ENCODE measurements at regions not wholly inside any gene's neighbourhood (a gene's known extent, or its start where the extent isn't known, plus 50 kb on each side); places are given as distances from the start of the nearest gene placed in this dataset.

- H3K36me3 ChIP-seq (ENCODE audit: control insufficient read depth in 4 of 4, insufficient read depth in 4 of 4, low read length in 4 of 4): no peaks in the 10 kb centered on the region
- no peak overlapping the region for H3K9ac ChIP-seq (ENCODE audit: insufficient read depth in 1 of 2, low read length in 2 of 2)
- no peaks in the 10 kb centered on the region for H3K9me3 ChIP-seq (ENCODE audit: control insufficient read depth in 4 of 4, insufficient read depth in 3 of 4, low read length in 3 of 4)
- H3K4me1 ChIP-seq (ENCODE audit: control insufficient read depth in 5 of 5, insufficient read depth in 5 of 5, low read length in 5 of 5): peaks cover 0 to 34% (median 11%) of the 10 kb centered on the region in 5 donors
- no peak for TF ChIP-seq CTCF (IDR thresholded peaks at IDR 0.05; ENCODE audit: control extremely low read depth, extremely low read depth)
- no peak overlapping the region for H3K4me3 ChIP-seq
- WGBS, 2 donors: 75 to 87% methylated on average over 9 of the region's 9 CpGs
- DNase-seq (no peak), ATAC-seq (ENCODE audit: insufficient read depth, low FRiP score) (no peak)
- H3K27ac ChIP-seq (ENCODE audit: low read depth in 1 of 2, low read length in 1 of 2): no peak overlapping the region
- H3K27me3 ChIP-seq (ENCODE audit: control insufficient read depth in 3 of 3, insufficient read depth in 3 of 3, low read length in 2 of 3): no peaks in the 10 kb centered on the region
Observed at GRCh38 chr6:21967056-21967974, 329.5 kb downstream of the PRL start.

- no peak for ATAC-seq (ENCODE audit: insufficient read depth, low FRiP score)
- Histone ChIP-seq H3K9me3 (ENCODE audit: control insufficient read depth in 4 of 4, insufficient read depth in 3 of 4, low read length in 3 of 4) (no peaks in the 10 kb centered on the region), H3K27me3 (ENCODE audit: control insufficient read depth in 3 of 3, insufficient read depth in 3 of 3, low read length in 2 of 3) (no peaks in the 10 kb centered on the region), H3K4me1 (ENCODE audit: control insufficient read depth in 5 of 5, insufficient read depth in 5 of 5, low read length in 5 of 5) (peaks cover 0 to 34% (median 11%) of the 10 kb centered on the region in 5 donors), H3K36me3 (ENCODE audit: control insufficient read depth in 4 of 4, insufficient read depth in 4 of 4, low read length in 4 of 4) (no peaks in the 10 kb centered on the region), H3K9ac (ENCODE audit: insufficient read depth in 1 of 2, low read length in 2 of 2) (no peak overlapping the region), H3K27ac (ENCODE audit: low read depth in 1 of 2, low read length in 1 of 2) (no peak overlapping the region), H3K4me3 (no peak overlapping the region)
- no peak for TF ChIP-seq CTCF (IDR thresholded peaks at IDR 0.05; ENCODE audit: control extremely low read depth, extremely low read depth)
- WGBS, 2 donors: 54 to 59% methylated on average over 2 of the region's 2 CpGs
- DNase-seq: peak in 2 of 3 donors; percentile 56 to 64
Observed at GRCh38 chr6:21968411-21968810, 328.4 kb downstream of the PRL start.

GRCh38 chr6:21969192-21969591 lies 327.6 kb downstream of the PRL start:
- TF ChIP-seq CTCF (IDR thresholded peaks at IDR 0.05; ENCODE audit: control extremely low read depth, extremely low read depth): no peak
- ATAC-seq (ENCODE audit: insufficient read depth, low FRiP score): no peak
- WGBS, 2 donors: 69 to 81% methylated on average over 4 of the region's 4 CpGs
- Histone ChIP-seq H3K27ac (ENCODE audit: low read depth in 1 of 2, low read length in 1 of 2) (no peak overlapping the region), H3K4me1 (ENCODE audit: control insufficient read depth in 5 of 5, insufficient read depth in 5 of 5, low read length in 5 of 5) (peaks cover 0 to 34% (median 11%) of the 10 kb centered on the region in 5 donors), H3K9ac (ENCODE audit: insufficient read depth in 1 of 2, low read length in 2 of 2) (no peak overlapping the region), H3K4me3 (no peak overlapping the region), H3K36me3 (ENCODE audit: control insufficient read depth in 4 of 4, insufficient read depth in 4 of 4, low read length in 4 of 4) (no peaks in the 10 kb centered on the region), H3K9me3 (ENCODE audit: control insufficient read depth in 4 of 4, insufficient read depth in 3 of 4, low read length in 3 of 4) (no peaks in the 10 kb centered on the region), H3K27me3 (ENCODE audit: control insufficient read depth in 3 of 3, insufficient read depth in 3 of 3, low read length in 2 of 3) (no peaks in the 10 kb centered on the region)
- DNase-seq: no peak

Data from lung (tissue), 11 donors.